BJ (cell line): ENCODE measurements at regions not wholly inside any gene's neighbourhood (a gene's known extent, or its start where the extent isn't known, plus 50 kb on each side); places are given as distances from the start of the nearest gene placed in this dataset.
"Not testable (repeated sequence)": the region's sequence is repeated elsewhere in the genome, so short reads cannot be mapped to it uniquely, and the experiment has no call there.

Experiments
- CTCF ChIA-PET: fragments of 350-600 bp; formaldehyde crosslinking; extraction: SDS; loops from one replicate; lab custom pipeline; 2021; ENCODE audit warnings: antibody characterized with exemption, inconsistent platforms; lab: Yijun Ruan, JAX
- POLR2A ChIA-PET: fragments of 300-600 bp; sonication (Branson Sonifier 250); formaldehyde crosslinking; extraction: SDS; loops from one replicate; lab custom pipeline; 2021; ENCODE audit warnings: antibody characterized with exemption; lab: Charles Lee
- DNase-seq: peaks from one replicate; pipeline ENCODE4 v3.0.0-alpha.2; 2011; ENCODE audit warnings: low read depth
- H3K27me3 ChIP-seq: 2 replicates; pipeline ENCODE4 v1.6.0; 2011; ENCODE audit warnings: low read length; ENCODE audit not compliant: control insufficient read depth, insufficient read depth
- H3K36me3 ChIP-seq: 2 replicates; pipeline ENCODE4 v1.5.1; 2011; ENCODE audit warnings: low read length; ENCODE audit not compliant: control insufficient read depth, insufficient read depth
- H3K4me3 ChIP-seq: 2 replicates; pipeline ENCODE4 v1.5.1; 2011; ENCODE audit warnings: low read depth, mild to moderate bottlenecking, control low read depth, low read length
- CTCF ChIP-seq: IDR thresholded peaks from 2 replicates; pipeline ENCODE4 v1.5.1; 2011; ENCODE audit warnings: low read depth, mild to moderate bottlenecking, control low read depth, inconsistent platforms, low read length, moderate library complexity; ENCODE audit not compliant: insufficient read depth

GRCh38 chr9:120308495-120308894, 271.5 kb downstream of the CDK5RAP2 start:
- Histone ChIP-seq H3K36me3 (no peaks in the 10 kb centered on the region), H3K27me3 (no peaks in the 10 kb centered on the region; the same call in 1 of the 2 replicates), H3K4me3 (no peak overlapping the region)
- CTCF ChIA-PET = interaction anchor here (0.8 kb wide), 1 partner anchor 14 kb away, joined by 3 read pairs; no protein-coding TSS in a partner anchor
- POLR2A ChIA-PET = no interaction called here
- DNase-seq = no peak
- no peak for TF ChIP-seq CTCF

- no peak for DNase-seq
- Histone ChIP-seq H3K36me3 (no peaks in the 10 kb centered on the region), H3K27me3 (no peaks in the 10 kb centered on the region; the same call in 1 of the 2 replicates), H3K4me3 (no peak overlapping the region)
- TF ChIP-seq CTCF = no peak
- CTCF ChIA-PET = no interaction called here
- POLR2A ChIA-PET = no interaction called here
Observed at GRCh38 chr9:120307599-120307998, 272.4 kb downstream of the CDK5RAP2 start.

- ChIA-PET CTCF (no interaction called here), POLR2A (no interaction called here)
- no peak for TF ChIP-seq CTCF
- H3K4me3 ChIP-seq = no peak overlapping the region
- no peaks in the 10 kb centered on the region; the same call in 1 of the 2 replicates for H3K27me3 ChIP-seq
- no peak for DNase-seq
- no peaks in the 10 kb centered on the region for H3K36me3 ChIP-seq
Observed at GRCh38 chr9:120306561-120306960, 273.4 kb downstream of the CDK5RAP2 start.

- Histone ChIP-seq H3K27me3 (no peaks in the 10 kb centered on the region; the same call in 1 of the 2 replicates), H3K4me3 (no peak overlapping the region), H3K36me3 (no peaks in the 10 kb centered on the region)
- TF ChIP-seq CTCF = no peak
- CTCF ChIA-PET = no interaction called here
- POLR2A ChIA-PET = no interaction called here
- no peak for DNase-seq
Observed at GRCh38 chr9:120306088-120306487, 273.9 kb downstream of the CDK5RAP2 start.

- H3K36me3 ChIP-seq, DNase-seq, CTCF ChIA-PET, POLR2A ChIA-PET, H3K4me3 ChIP-seq, H3K27me3 ChIP-seq: not testable (repeated sequence)
Observed at GRCh38 chr9:120304896-120305295, 275.1 kb downstream of the CDK5RAP2 start.

- H3K4me3 ChIP-seq = no peak overlapping the region
- H3K27me3 ChIP-seq = no peaks in the 10 kb centered on the region; the same call in 1 of the 2 replicates
- ChIA-PET POLR2A (no interaction called here), CTCF (no interaction called here)
- no peak for TF ChIP-seq CTCF
- no peak for DNase-seq
- no peaks in the 10 kb centered on the region for H3K36me3 ChIP-seq
Observed at GRCh38 chr9:120303519-120303918, 276.4 kb downstream of the CDK5RAP2 start.
